ENCODE measurements at regions not wholly inside any gene's neighbourhood (a gene's known extent, or its start where the extent isn't known, plus 50 kb on each side); places are given as distances from the start of the nearest gene placed in this dataset.

DNA sequence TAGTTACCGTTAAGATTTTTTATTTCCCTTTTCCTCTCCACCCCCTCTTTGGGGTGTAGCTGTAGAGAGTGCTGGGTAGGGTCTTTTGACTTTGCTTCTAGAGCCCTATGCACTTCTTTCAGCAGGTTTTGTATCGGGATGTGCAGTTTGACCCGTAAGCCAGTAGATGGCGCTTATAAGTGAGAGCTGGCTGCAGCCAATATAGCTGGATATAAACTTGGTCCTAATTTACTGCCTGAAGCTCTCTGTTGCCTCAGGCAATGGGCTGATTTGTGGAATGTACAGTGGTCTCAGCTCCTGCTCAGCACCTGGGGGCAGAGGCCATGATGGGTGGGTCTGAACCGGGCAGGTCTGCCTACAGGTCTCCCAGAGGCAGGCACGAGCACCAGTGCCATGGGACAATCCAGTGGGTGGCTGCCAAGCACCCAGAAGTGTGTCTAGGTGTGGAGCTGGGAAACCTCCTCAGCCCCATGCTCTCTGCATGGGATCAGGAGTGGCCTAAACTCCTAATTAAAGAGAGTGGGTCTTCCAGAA lies 146.5 kb downstream of the SPANXN1 start:
- H3K18ac ChIP-seq (ENCODE audit: low read depth in 1 of 2, low read length in 2 of 2): no peak overlapping the region
- no peak overlapping the region for H2BK120ac ChIP-seq (ENCODE audit: low read depth, low read length)
- no peaks in the 10 kb centered on the region for H3K27me3 ChIP-seq (ENCODE audit: control insufficient read depth in 1 of 2, insufficient read depth in 1 of 2, low read length in 2 of 2)
- no peak overlapping the region for H2AFZ ChIP-seq (ENCODE audit: low read depth, low read length)
- no peak overlapping the region for H3K9ac ChIP-seq (ENCODE audit: low read length)
- H3K4me2 ChIP-seq (ENCODE audit: low read length, poor library complexity, severe bottlenecking): no peak overlapping the region
- no peak overlapping the region for H2BK12ac ChIP-seq (ENCODE audit: low read length in 2 of 2)
- no peaks in the 10 kb centered on the region for H3K36me3 ChIP-seq (ENCODE audit: control insufficient read depth in 1 of 2, insufficient read depth in 2 of 2, low read depth in 1 of 2, low read length in 2 of 2)
- no peak overlapping the region for H3K14ac ChIP-seq (ENCODE audit: low read length in 2 of 2)
- H4K8ac ChIP-seq (ENCODE audit: low read length): no peak overlapping the region
- H4K91ac ChIP-seq (ENCODE audit: low read length): no peak overlapping the region
- H3K4ac ChIP-seq (ENCODE audit: low read depth in 1 of 2, low read length in 2 of 2): no peak overlapping the region
- H3K79me1 ChIP-seq (replicated peaks; ENCODE audit: low read length, poor library complexity, severe bottlenecking): no peaks in the 10 kb centered on the region
- H3K23ac ChIP-seq (ENCODE audit: low read length in 2 of 2): no peak overlapping the region
- no peaks in the 10 kb centered on the region for H3K4me1 ChIP-seq (ENCODE audit: control insufficient read depth, insufficient read depth, low read depth, low read length)
- H2AK5ac ChIP-seq (ENCODE audit: low read length, severe bottlenecking): no peak overlapping the region
- peaks cover 13% of the 10 kb centered on the region for H3K9me3 ChIP-seq (ENCODE audit: control insufficient read depth, low read length)
- 43% methylated on average over 5 of the region's 6 CpGs for WGBS
- DNase-seq: no peak
- H3K4me3 ChIP-seq (ENCODE audit: insufficient read depth in 1 of 2, low read depth in 1 of 2, low read length in 2 of 2): no peak overlapping the region
- H2BK15ac ChIP-seq (ENCODE audit: low read depth, poor library complexity, severe bottlenecking): no peak overlapping the region
- H2BK5ac ChIP-seq (ENCODE audit: low read depth, low read length, poor library complexity, severe bottlenecking): no peak overlapping the region
- H3K27ac ChIP-seq (ENCODE audit: low read length, poor library complexity, severe bottlenecking): no peak overlapping the region

DNA sequence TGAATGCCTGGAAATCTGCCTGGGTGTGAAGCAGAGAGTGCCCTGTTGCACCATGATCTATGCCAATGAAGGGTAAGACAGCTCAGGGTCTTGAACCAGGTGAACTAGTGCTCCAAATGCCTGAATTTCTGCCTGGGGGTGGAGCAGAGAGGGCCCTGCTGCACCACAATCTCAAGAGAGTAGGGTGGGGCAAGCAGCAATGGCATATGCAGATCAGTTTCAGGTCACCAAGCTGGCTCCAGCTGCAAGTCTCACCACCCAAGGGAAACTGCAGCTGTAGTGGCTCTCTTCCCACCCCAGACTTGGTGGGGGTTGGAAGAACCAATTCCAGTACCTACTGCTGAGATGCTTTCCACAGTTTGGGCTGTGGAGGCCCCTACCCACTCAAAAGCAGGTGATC lies 147.0 kb downstream of the SPANXN1 start:
- Histone ChIP-seq H3K36me3 (ENCODE audit: control insufficient read depth in 1 of 2, insufficient read depth in 2 of 2, low read depth in 1 of 2, low read length in 2 of 2) (no peaks in the 10 kb centered on the region), H3K4ac (ENCODE audit: low read depth in 1 of 2, low read length in 2 of 2) (no peak overlapping the region), H3K9ac (ENCODE audit: low read length) (no peak overlapping the region)

DNA sequence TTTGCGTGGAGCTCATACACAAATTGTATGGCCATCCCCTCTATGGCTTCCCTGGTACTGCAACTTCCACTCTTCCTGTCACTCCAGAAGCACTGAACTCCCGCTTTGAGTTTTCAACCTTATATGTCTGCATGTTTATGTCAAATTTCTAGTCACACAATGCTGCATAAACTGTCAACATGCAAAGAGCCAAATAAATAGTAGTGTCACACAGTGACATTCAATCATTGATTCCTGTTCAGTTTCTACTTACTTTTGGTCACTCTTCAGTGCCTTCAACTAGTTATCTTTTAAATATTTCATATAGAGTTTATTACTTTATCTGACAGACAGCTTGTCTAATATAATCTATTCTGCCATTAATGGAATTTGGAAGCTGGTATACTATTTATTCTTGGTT lies 149.3 kb downstream of the SPANXN1 start:
- Histone ChIP-seq H3K36me3 (ENCODE audit: control insufficient read depth in 1 of 2, insufficient read depth in 2 of 2, low read depth in 1 of 2, low read length in 2 of 2) (no peaks in the 10 kb centered on the region), H3K4me3 (ENCODE audit: insufficient read depth in 1 of 2, low read depth in 1 of 2, low read length in 2 of 2) (no peak overlapping the region), H2BK12ac (ENCODE audit: low read length in 2 of 2) (no peak overlapping the region), H3K9me3 (ENCODE audit: control insufficient read depth, low read length) (peaks cover 13% of the 10 kb centered on the region), H2BK120ac (ENCODE audit: low read depth, low read length) (no peak overlapping the region), H2BK15ac (ENCODE audit: low read depth, poor library complexity, severe bottlenecking) (no peak overlapping the region), H3K4me1 (ENCODE audit: control insufficient read depth, insufficient read depth, low read depth, low read length) (no peaks in the 10 kb centered on the region), H3K4me2 (ENCODE audit: low read length, poor library complexity, severe bottlenecking) (no peak overlapping the region), H3K9ac (ENCODE audit: low read length) (no peak overlapping the region), H3K18ac (ENCODE audit: low read depth in 1 of 2, low read length in 2 of 2) (no peak overlapping the region), H3K23ac (ENCODE audit: low read length in 2 of 2) (no peak overlapping the region), H3K27me3 (ENCODE audit: control insufficient read depth in 1 of 2, insufficient read depth in 1 of 2, low read length in 2 of 2) (no peaks in the 10 kb centered on the region), H2AK5ac (ENCODE audit: low read length, severe bottlenecking) (no peak overlapping the region), H3K79me1 (replicated peaks; ENCODE audit: low read length, poor library complexity, severe bottlenecking) (no peaks in the 10 kb centered on the region), H3K27ac (ENCODE audit: low read length, poor library complexity, severe bottlenecking) (no peak overlapping the region), H3K14ac (ENCODE audit: low read length in 2 of 2) (no peak overlapping the region), H2BK5ac (ENCODE audit: low read depth, low read length, poor library complexity, severe bottlenecking) (no peak overlapping the region), H3K4ac (ENCODE audit: low read depth in 1 of 2, low read length in 2 of 2) (no peak overlapping the region), H2AFZ (ENCODE audit: low read depth, low read length) (no peak overlapping the region), H4K8ac (ENCODE audit: low read length) (no peak overlapping the region), H4K91ac (ENCODE audit: low read length) (no peak overlapping the region)
- DNase-seq: no peak
- 83% methylated on average over 2 of the region's 2 CpGs for WGBS

More for the DNA sequence above, 147.0 kb downstream of the SPANXN1 start:
- no peak overlapping the region for H4K91ac ChIP-seq (ENCODE audit: low read length)
- peaks cover 13% of the 10 kb centered on the region for H3K9me3 ChIP-seq (ENCODE audit: control insufficient read depth, low read length)
- H3K18ac ChIP-seq (ENCODE audit: low read depth in 1 of 2, low read length in 2 of 2): no peak overlapping the region
- no peak overlapping the region for H3K23ac ChIP-seq (ENCODE audit: low read length in 2 of 2)
- H2AK5ac ChIP-seq (ENCODE audit: low read length, severe bottlenecking): no peak overlapping the region
- no peak overlapping the region for H2BK120ac ChIP-seq (ENCODE audit: low read depth, low read length)
- no peak overlapping the region for H2AFZ ChIP-seq (ENCODE audit: low read depth, low read length)
- no peak for DNase-seq
- no peaks in the 10 kb centered on the region for H3K79me1 ChIP-seq (replicated peaks; ENCODE audit: low read length, poor library complexity, severe bottlenecking)
- H3K4me1 ChIP-seq (ENCODE audit: control insufficient read depth, insufficient read depth, low read depth, low read length): no peaks in the 10 kb centered on the region
- H3K4me3 ChIP-seq (ENCODE audit: insufficient read depth in 1 of 2, low read depth in 1 of 2, low read length in 2 of 2): no peak overlapping the region
- no peak overlapping the region for H3K4me2 ChIP-seq (ENCODE audit: low read length, poor library complexity, severe bottlenecking)
- no peak overlapping the region for H3K27ac ChIP-seq (ENCODE audit: low read length, poor library complexity, severe bottlenecking)
- no peak overlapping the region for H2BK12ac ChIP-seq (ENCODE audit: low read length in 2 of 2)
- no peak overlapping the region for H2BK15ac ChIP-seq (ENCODE audit: low read depth, poor library complexity, severe bottlenecking)
- H3K14ac ChIP-seq (ENCODE audit: low read length in 2 of 2): no peak overlapping the region
- no peak overlapping the region for H4K8ac ChIP-seq (ENCODE audit: low read length)
- no peak overlapping the region for H2BK5ac ChIP-seq (ENCODE audit: low read depth, low read length, poor library complexity, severe bottlenecking)
- no peaks in the 10 kb centered on the region for H3K27me3 ChIP-seq (ENCODE audit: control insufficient read depth in 1 of 2, insufficient read depth in 1 of 2, low read length in 2 of 2)

DNA sequence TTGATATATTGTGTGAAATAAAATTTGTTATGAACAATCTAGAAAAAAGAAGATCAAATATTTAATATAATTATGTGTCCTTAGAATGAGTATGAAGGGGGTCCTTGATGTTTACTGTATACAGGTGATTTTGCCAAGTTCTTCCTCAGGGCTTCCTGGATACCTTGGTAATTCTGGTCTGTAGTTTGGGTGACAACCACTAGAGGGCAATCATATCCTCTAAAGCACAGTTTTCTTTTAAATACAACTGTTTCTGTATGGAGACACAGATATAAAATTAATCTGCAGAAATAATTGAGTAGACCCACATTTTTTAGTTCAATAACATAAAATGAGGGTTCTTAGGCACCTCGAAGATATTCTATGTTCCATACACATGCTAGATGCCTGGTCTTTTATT lies 157.7 kb downstream of the SPANXN1 start:
- Histone ChIP-seq H3K27ac (ENCODE audit: low read length, poor library complexity, severe bottlenecking) (no peak overlapping the region), H3K4me1 (ENCODE audit: control insufficient read depth, insufficient read depth, low read depth, low read length) (no peaks in the 10 kb centered on the region), H2BK5ac (ENCODE audit: low read depth, low read length, poor library complexity, severe bottlenecking) (no peak overlapping the region), H3K27me3 (ENCODE audit: control insufficient read depth in 1 of 2, insufficient read depth in 1 of 2, low read length in 2 of 2) (no peaks in the 10 kb centered on the region), H2BK15ac (ENCODE audit: low read depth, poor library complexity, severe bottlenecking) (no peak overlapping the region), H3K4me3 (ENCODE audit: insufficient read depth in 1 of 2, low read depth in 1 of 2, low read length in 2 of 2) (no peak overlapping the region), H3K9me3 (ENCODE audit: control insufficient read depth, low read length) (no peaks in the 10 kb centered on the region), H3K4ac (ENCODE audit: low read depth in 1 of 2, low read length in 2 of 2) (no peak overlapping the region), H3K14ac (ENCODE audit: low read length in 2 of 2) (no peak overlapping the region), H2AK5ac (ENCODE audit: low read length, severe bottlenecking) (no peak overlapping the region), H4K8ac (ENCODE audit: low read length) (no peak overlapping the region), H3K79me1 (replicated peaks; ENCODE audit: low read length, poor library complexity, severe bottlenecking) (no peaks in the 10 kb centered on the region), H3K36me3 (ENCODE audit: control insufficient read depth in 1 of 2, insufficient read depth in 2 of 2, low read depth in 1 of 2, low read length in 2 of 2) (no peaks in the 10 kb centered on the region), H3K9ac (ENCODE audit: low read length) (no peak overlapping the region), H4K91ac (ENCODE audit: low read length) (no peak overlapping the region), H3K23ac (ENCODE audit: low read length in 2 of 2) (no peak overlapping the region), H3K18ac (ENCODE audit: low read depth in 1 of 2, low read length in 2 of 2) (no peak overlapping the region), H2BK12ac (ENCODE audit: low read length in 2 of 2) (no peak overlapping the region), H3K4me2 (ENCODE audit: low read length, poor library complexity, severe bottlenecking) (no peak overlapping the region), H2BK120ac (ENCODE audit: low read depth, low read length) (no peak overlapping the region), H2AFZ (ENCODE audit: low read depth, low read length) (no peak overlapping the region)
- DNase-seq: peak; percentile 2
- 0% methylated on average over 1 of the region's 1 CpG for WGBS
